ENCODE measurements at regions not wholly inside any gene's neighbourhood (a gene's known extent, or its start where the extent isn't known, plus 50 kb on each side); places are given as distances from the start of the nearest gene placed in this dataset.

DNA sequence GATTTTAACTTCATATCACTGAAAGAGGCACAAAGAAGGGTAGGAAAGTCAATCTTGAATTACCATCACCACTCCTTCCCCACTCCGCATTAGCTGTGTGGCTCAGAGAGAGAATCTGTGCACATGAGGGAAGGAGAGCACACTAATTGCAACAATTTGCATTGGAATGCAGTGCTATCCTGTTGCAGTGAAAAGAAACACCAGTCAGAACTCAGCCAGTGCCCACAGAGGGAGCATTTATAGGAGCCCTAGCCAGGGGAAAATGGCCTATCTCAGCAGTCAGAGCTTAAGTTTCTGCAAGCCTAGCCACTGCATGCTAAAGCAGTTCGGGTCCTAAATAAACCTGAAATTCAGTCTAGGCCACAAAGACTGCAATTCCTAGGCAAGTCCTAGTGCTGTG is 159.4 kb upstream of the AR start:
- Histone ChIP-seq H3K27ac (no peak overlapping the region), H3K36me3 (no peaks in the 10 kb centered on the region), H3K9me3 (peaks cover 0 to 8% (median 0%) of the 10 kb centered on the region in 4 donors), H3K4me1 (no peaks in the 10 kb centered on the region), H3K4me3 (no peak overlapping the region), H3K27me3 (no peaks in the 10 kb centered on the region)
- no peak for ATAC-seq (ENCODE audit: low FRiP score in 2 of 2)
- no peak for DNase-seq
- TF ChIP-seq, protein P1, sequence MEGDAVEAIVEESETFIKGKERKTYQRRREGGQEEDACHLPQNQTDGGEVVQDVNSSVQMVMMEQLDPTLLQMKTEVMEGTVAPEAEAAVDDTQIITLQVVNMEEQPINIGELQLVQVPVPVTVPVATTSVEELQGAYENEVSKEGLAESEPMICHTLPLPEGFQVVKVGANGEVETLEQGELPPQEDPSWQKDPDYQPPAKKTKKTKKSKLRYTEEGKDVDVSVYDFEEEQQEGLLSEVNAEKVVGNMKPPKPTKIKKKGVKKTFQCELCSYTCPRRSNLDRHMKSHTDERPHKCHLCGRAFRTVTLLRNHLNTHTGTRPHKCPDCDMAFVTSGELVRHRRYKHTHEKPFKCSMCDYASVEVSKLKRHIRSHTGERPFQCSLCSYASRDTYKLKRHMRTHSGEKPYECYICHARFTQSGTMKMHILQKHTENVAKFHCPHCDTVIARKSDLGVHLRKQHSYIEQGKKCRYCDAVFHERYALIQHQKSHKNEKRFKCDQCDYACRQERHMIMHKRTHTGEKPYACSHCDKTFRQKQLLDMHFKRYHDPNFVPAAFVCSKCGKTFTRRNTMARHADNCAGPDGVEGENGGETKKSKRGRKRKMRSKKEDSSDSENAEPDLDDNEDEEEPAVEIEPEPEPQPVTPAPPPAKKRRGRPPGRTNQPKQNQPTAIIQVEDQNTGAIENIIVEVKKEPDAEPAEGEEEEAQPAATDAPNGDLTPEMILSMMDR (IDR thresholded peaks at IDR 0.05), result no peak
- TF ChIP-seq EP300 (IDR thresholded peaks at IDR 0.05) (no peak), POLR2A (IDR thresholded peaks at IDR 0.05) (no peak), POLR2AphosphoS5 (IDR thresholded peaks at IDR 0.05) (no peak)
- WGBS, 2 donors, result 71 to 90% methylated on average over 1 to 2 of the region's 2 CpGs

DNA sequence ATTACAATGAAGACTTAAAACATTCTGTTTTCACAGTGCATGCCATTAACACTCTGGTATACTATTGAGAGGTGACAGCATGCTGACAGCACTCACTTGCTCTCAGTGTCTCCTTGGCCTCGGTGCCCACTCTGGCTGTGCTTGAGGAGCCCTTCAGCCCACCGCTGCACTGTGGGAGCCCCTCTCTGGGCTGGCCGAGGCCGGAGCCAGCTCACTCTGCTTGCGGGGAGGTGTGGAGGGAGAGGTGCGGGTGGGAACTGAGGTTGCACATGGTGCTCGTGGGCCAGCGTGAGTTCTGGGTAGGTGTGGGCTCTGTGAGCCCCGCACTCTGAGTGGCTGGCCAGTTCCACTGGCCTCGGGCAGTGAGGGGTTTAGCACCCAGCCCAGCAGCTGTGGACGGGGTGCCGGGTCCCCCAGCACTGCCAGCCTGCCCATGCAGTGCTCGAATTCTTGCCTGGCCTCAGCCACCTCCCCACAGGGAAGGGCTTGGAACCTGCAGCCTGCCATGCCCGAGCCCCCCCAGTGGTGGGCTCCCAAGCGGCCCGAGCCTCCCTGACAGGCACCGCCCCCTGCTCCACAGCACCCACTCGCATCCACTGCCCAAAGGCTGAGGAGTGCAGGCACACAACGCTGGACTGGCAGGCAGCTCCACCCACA is 135.3 kb upstream of the AR start:
- Histone ChIP-seq H3K36me3 (no peaks in the 10 kb centered on the region), H3K4me3 (no peak overlapping the region), H3K27ac (no peak overlapping the region), H3K27me3 (no peaks in the 10 kb centered on the region), H3K4me1 (no peaks in the 10 kb centered on the region), H3K9me3 (peaks cover 0 to 3% (median 0%) of the 10 kb centered on the region in 4 donors)
- ATAC-seq (ENCODE audit: low FRiP score in 2 of 2) (peak in 1 of 2 donors; percentile 62), DNase-seq (peak in 1 of 2 donors; percentile 40)
- WGBS, 2 donors, result 85 to 100% methylated on average over 2 to 19 of the region's 19 CpGs
- TF ChIP-seq POLR2A (IDR thresholded peaks at IDR 0.05) (no peak), EP300 (IDR thresholded peaks at IDR 0.05) (no peak), POLR2AphosphoS5 (IDR thresholded peaks at IDR 0.05) (no peak)
- TF ChIP-seq, protein P1 (IDR thresholded peaks at IDR 0.05), result no peak

DNA sequence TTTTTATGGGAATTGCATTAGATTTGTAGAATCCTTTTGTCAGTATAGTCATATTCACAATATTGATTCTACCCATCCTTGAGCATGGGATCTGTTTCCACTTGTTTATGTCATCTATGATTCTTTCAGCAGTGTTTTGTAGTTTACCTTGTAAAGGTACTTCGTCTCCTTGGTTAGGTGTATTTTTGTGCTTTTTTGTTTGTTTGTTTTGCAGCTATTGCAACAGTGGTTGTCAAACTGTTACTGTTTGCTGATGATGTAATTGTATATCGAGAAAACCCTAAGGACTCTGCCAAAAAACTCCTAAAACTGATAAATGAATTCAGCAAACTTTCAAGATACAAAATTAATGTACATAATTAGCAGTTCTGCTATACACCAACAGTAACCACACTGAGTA is 127.9 kb upstream of the AR start:
- Histone ChIP-seq H3K27me3 (no peaks in the 10 kb centered on the region), H3K4me1 (no peaks in the 10 kb centered on the region), H3K36me3 (no peaks in the 10 kb centered on the region), H3K4me3 (no peak overlapping the region), H3K27ac (no peak overlapping the region), H3K9me3 (peaks cover 0 to 9% (median 2%) of the 10 kb centered on the region in 4 donors)
- DNase-seq, result no peak
- no peak for ATAC-seq (ENCODE audit: low FRiP score in 2 of 2)
- 72 to 80% methylated on average over 2 of the region's 2 CpGs for WGBS, 2 donors
- TF ChIP-seq POLR2AphosphoS5 (IDR thresholded peaks at IDR 0.05), result no peak
- no peak for TF ChIP-seq POLR2A (IDR thresholded peaks at IDR 0.05)
- no peak for TF ChIP-seq EP300 (IDR thresholded peaks at IDR 0.05)
- TF ChIP-seq, protein P1 (IDR thresholded peaks at IDR 0.05), result no peak

DNA sequence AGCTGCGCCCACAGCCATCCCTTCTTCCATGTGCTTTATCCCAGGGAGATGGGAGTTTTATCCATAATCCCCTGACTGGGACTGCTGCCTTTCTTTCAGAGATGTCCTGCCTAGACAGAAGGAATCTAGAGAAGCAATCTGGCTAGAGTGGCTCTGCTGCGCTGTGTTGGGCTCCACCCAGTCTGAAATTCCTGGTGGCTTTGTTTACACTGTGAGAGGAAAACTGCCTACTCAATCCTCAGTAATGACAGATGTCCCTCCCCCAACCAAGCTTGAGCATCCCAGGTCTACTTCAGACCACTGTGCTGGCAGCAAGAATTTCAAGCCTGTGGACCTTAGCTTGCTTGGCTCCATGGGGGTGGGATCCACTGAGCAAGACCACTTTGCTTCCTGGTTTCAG is 116.9 kb upstream of the AR start:
- WGBS, 2 donors, result 89% methylated on average over 2 of the region's 2 CpGs; no CpG with 5 or more reads in 1 of the 2 donors
- Histone ChIP-seq H3K4me1 (no peaks in the 10 kb centered on the region), H3K36me3 (no peaks in the 10 kb centered on the region), H3K27me3 (no peaks in the 10 kb centered on the region), H3K9me3 (peaks cover 0 to 17% (median 0%) of the 10 kb centered on the region in 4 donors), H3K27ac (no peak overlapping the region), H3K4me3 (no peak overlapping the region)
- no peak for DNase-seq
- TF ChIP-seq POLR2A (IDR thresholded peaks at IDR 0.05) (no peak), EP300 (IDR thresholded peaks at IDR 0.05) (no peak), POLR2AphosphoS5 (IDR thresholded peaks at IDR 0.05) (no peak)
- TF ChIP-seq, protein P1 (IDR thresholded peaks at IDR 0.05), result no peak
- no peak for ATAC-seq (ENCODE audit: low FRiP score in 2 of 2)

DNA sequence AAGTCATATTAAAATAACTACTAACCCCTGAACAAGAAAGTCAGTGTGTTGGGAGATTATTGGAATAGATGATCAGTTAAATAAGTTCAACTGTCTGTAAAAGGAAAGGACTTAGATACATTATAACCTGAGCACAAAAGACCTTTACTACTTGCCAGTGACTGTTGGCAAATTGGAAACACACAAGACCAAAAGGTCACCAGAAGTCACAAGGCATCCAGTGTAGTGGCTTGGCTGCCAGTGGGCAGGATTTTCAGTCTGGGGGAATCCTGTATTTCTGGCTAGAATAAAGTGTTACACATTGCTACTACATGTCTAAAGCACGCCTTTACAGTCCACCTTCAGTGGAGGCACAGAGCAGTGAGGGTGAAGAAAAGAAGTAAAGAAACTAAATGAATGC is 108.3 kb upstream of the AR start:
- Histone ChIP-seq H3K36me3 (no peaks in the 10 kb centered on the region), H3K4me3 (no peak overlapping the region), H3K27ac (no peak overlapping the region), H3K9me3 (no peaks in the 10 kb centered on the region), H3K4me1 (no peaks in the 10 kb centered on the region), H3K27me3 (no peaks in the 10 kb centered on the region)
- ATAC-seq (ENCODE audit: low FRiP score in 2 of 2), result no peak
- TF ChIP-seq EP300 (IDR thresholded peaks at IDR 0.05) (no peak), POLR2A (IDR thresholded peaks at IDR 0.05) (no peak), POLR2AphosphoS5 (IDR thresholded peaks at IDR 0.05) (no peak)
- TF ChIP-seq, protein P1 (IDR thresholded peaks at IDR 0.05), result no peak
- WGBS, 2 donors, result 65 to 67% methylated on average over 1 of the region's 1 CpG
- no peak for DNase-seq
